ENCODE measurements at regions not wholly inside any gene's neighbourhood (a gene's known extent, or its start where the extent isn't known, plus 50 kb on each side); places are given as distances from the start of the nearest gene placed in this dataset.
"Not testable (repeated sequence)": the region's sequence is repeated elsewhere in the genome, so short reads cannot be mapped to it uniquely, and the experiment has no call there.

DNA sequence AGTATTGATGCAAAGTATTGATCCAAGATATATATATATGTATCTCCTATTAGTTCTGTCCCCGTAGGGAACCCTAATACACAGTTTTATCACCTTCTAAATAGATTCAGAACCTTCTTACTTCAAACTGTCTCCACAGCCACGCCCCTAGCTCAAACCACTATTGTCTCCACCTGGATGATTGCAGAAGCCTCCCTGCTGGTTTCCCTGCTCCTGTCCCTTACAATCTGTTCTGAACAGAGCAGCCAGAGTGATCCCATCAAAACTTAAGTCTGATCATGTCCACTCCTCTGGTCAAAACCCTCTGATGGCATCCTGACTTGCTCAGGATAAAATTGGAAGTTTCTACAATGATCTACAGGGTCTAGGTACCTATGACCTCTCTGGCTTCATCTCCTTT, 1719.6 kb downstream of the KHDRBS2 start:
- H3K79me2 ChIP-seq (ENCODE audit: control insufficient read depth, insufficient read depth, low read length); H3K4me1 ChIP-seq (ENCODE audit: control insufficient read depth, low read depth, low read length); H3K56ac ChIP-seq (ENCODE audit: low read length); DNase-seq; H2BK120ac ChIP-seq (ENCODE audit: low read depth, low read length); H3K18ac ChIP-seq (ENCODE audit: low read length); H4K8ac ChIP-seq (ENCODE audit: low read depth, low read length); H3K79me1 ChIP-seq (ENCODE audit: low read length); H2BK5ac ChIP-seq (ENCODE audit: low read length); H3K4me3 ChIP-seq (ENCODE audit: low read length); H3K27ac ChIP-seq (ENCODE audit: low read depth, low read length); H3K23ac ChIP-seq (ENCODE audit: low read length); H3K27me3 ChIP-seq (ENCODE audit: insufficient read depth, low read length, poor library complexity); H2BK15ac ChIP-seq (replicated peaks; ENCODE audit: low read depth); H3K9ac ChIP-seq (ENCODE audit: low read length); H3K4ac ChIP-seq (ENCODE audit: low read depth, low read length); H3K36me3 ChIP-seq (ENCODE audit: control insufficient read depth, insufficient read depth, low read length); H2AK5ac ChIP-seq (ENCODE audit: low read length); H4K5ac ChIP-seq (ENCODE audit: low read length); H3K4me2 ChIP-seq (ENCODE audit: low read length): not testable (repeated sequence)
- WGBS (ENCODE audit: extremely low coverage, insufficient coverage, low lambda C conversion rate), result no CpG with 5 or more reads among the region's 2 CpGs

DNA sequence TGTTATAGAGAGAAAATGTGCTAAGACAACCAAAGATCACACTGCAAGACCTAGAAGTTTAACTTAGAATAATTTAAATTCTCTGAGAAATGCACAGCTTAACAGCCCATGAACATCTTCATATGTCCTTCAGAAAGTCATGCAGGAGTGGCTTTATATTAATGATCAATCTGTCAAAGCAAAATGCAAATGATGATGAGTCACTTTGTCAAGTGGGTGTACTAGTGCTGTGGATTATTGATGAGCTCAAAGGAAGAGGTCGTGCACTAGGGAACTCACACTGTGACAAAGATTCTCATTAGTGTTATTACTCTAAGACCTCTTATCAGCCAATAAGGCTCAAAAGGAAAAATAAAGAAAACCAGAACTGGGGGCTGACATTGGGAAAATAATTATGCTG, 1726.3 kb downstream of the KHDRBS2 start:
- H3K18ac ChIP-seq (ENCODE audit: low read length); H2BK5ac ChIP-seq (ENCODE audit: low read length); H4K8ac ChIP-seq (ENCODE audit: low read depth, low read length); H2AK5ac ChIP-seq (ENCODE audit: low read length); H3K4me1 ChIP-seq (ENCODE audit: control insufficient read depth, low read depth, low read length); H3K23ac ChIP-seq (ENCODE audit: low read length); H3K79me1 ChIP-seq (ENCODE audit: low read length); H3K56ac ChIP-seq (ENCODE audit: low read length); H3K9ac ChIP-seq (ENCODE audit: low read length); H3K4ac ChIP-seq (ENCODE audit: low read depth, low read length); H3K36me3 ChIP-seq (ENCODE audit: control insufficient read depth, insufficient read depth, low read length); H3K4me3 ChIP-seq (ENCODE audit: low read length); H4K5ac ChIP-seq (ENCODE audit: low read length); H2BK15ac ChIP-seq (replicated peaks; ENCODE audit: low read depth); H3K79me2 ChIP-seq (ENCODE audit: control insufficient read depth, insufficient read depth, low read length); H3K27ac ChIP-seq (ENCODE audit: low read depth, low read length); DNase-seq; H3K4me2 ChIP-seq (ENCODE audit: low read length); H3K27me3 ChIP-seq (ENCODE audit: insufficient read depth, low read length, poor library complexity); H2BK120ac ChIP-seq (ENCODE audit: low read depth, low read length): not testable (repeated sequence)
- WGBS (ENCODE audit: extremely low coverage, insufficient coverage, low lambda C conversion rate), result no CpG with 5 or more reads among the region's 1 CpG

DNA sequence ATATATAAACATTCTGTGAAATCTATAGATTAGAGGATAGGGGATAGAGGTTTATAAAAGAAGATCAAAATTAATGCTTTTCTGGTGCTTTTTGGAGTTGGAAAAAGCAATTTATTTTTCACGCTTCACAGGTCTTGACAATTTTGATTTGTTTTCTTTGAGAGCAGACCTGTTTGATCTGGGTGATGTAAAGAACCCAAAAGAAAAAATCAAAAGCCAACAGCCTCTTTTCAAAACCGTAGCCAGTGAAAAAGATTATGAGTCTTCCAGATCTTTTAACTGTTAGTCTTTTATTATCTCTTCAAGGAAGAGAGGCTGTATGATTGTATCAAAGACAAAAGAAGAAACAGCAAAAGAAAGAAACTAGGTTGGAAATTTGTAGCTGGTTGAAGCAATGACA, 1738.7 kb downstream of the KHDRBS2 start:
- not testable (repeated sequence) for H4K8ac ChIP-seq (ENCODE audit: low read depth, low read length); H3K4me3 ChIP-seq (ENCODE audit: low read length); H3K9ac ChIP-seq (ENCODE audit: low read length); H4K5ac ChIP-seq (ENCODE audit: low read length); H3K79me1 ChIP-seq (ENCODE audit: low read length); H3K79me2 ChIP-seq (ENCODE audit: control insufficient read depth, insufficient read depth, low read length); H3K4ac ChIP-seq (ENCODE audit: low read depth, low read length); H3K4me1 ChIP-seq (ENCODE audit: control insufficient read depth, low read depth, low read length); H2BK5ac ChIP-seq (ENCODE audit: low read length); H2BK15ac ChIP-seq (replicated peaks; ENCODE audit: low read depth); H3K27ac ChIP-seq (ENCODE audit: low read depth, low read length); H2AK5ac ChIP-seq (ENCODE audit: low read length); H3K27me3 ChIP-seq (ENCODE audit: insufficient read depth, low read length, poor library complexity); DNase-seq; H2BK120ac ChIP-seq (ENCODE audit: low read depth, low read length); H3K18ac ChIP-seq (ENCODE audit: low read length); H3K23ac ChIP-seq (ENCODE audit: low read length); H3K56ac ChIP-seq (ENCODE audit: low read length); H3K4me2 ChIP-seq (ENCODE audit: low read length); H3K36me3 ChIP-seq (ENCODE audit: control insufficient read depth, insufficient read depth, low read length)
- no CpG with 5 or more reads among the region's 2 CpGs for WGBS (ENCODE audit: extremely low coverage, insufficient coverage, low lambda C conversion rate)

DNA sequence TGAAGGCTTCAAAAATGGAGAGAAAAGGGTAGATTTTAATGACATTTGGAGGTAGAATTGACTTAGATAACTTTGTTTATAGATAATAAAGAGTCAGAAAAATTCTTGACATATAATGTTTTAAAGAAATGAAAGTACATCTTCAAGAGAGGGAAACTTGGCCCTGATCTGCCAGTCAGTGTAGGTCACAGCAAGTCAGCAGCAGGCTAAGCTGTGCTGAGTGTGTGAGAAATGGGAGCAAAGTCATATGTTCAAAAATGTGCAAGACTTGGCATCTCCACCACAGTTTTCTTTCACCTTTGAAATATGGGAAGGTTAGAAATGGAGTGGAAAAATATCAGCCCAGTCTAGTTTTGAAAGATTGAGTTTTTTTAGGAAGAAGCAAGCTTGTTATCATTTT, 1761.3 kb downstream of the KHDRBS2 start:
- not testable (repeated sequence) for H3K4me1 ChIP-seq (ENCODE audit: control insufficient read depth, low read depth, low read length); H2BK120ac ChIP-seq (ENCODE audit: low read depth, low read length); H2BK5ac ChIP-seq (ENCODE audit: low read length); H3K79me2 ChIP-seq (ENCODE audit: control insufficient read depth, insufficient read depth, low read length); DNase-seq; H3K23ac ChIP-seq (ENCODE audit: low read length); H3K4me3 ChIP-seq (ENCODE audit: low read length); H3K9ac ChIP-seq (ENCODE audit: low read length); H3K4me2 ChIP-seq (ENCODE audit: low read length); H3K4ac ChIP-seq (ENCODE audit: low read depth, low read length); H3K56ac ChIP-seq (ENCODE audit: low read length); H4K8ac ChIP-seq (ENCODE audit: low read depth, low read length); H3K27ac ChIP-seq (ENCODE audit: low read depth, low read length); H4K5ac ChIP-seq (ENCODE audit: low read length); H3K36me3 ChIP-seq (ENCODE audit: control insufficient read depth, insufficient read depth, low read length); H3K18ac ChIP-seq (ENCODE audit: low read length); H3K27me3 ChIP-seq (ENCODE audit: insufficient read depth, low read length, poor library complexity); H3K79me1 ChIP-seq (ENCODE audit: low read length); H2AK5ac ChIP-seq (ENCODE audit: low read length); H2BK15ac ChIP-seq (replicated peaks; ENCODE audit: low read depth)

DNA sequence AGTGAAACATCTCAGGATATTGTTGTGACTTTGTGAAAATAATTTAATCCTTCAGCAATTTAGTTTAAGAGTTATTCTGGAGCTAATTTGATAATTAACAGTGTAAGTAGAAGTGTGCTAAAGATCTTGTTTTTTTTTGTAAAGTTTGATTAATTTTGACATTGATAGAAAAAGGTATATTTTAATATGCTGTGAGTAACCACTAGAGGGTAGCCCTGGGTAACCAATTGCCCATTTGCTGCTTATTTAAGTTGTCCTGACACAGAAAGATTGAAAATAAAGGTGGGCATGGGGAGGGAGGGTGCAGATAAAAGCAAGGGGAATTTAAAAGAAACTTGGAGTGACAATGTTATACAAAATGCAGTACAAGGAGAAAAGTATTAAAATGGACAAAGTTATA, 1808.3 kb downstream of the KHDRBS2 start:
- not testable (repeated sequence) for H3K4me1 ChIP-seq (ENCODE audit: control insufficient read depth, low read depth, low read length); H3K4me2 ChIP-seq (ENCODE audit: low read length); H3K27ac ChIP-seq (ENCODE audit: low read depth, low read length); H3K18ac ChIP-seq (ENCODE audit: low read length); H3K9ac ChIP-seq (ENCODE audit: low read length); H2BK5ac ChIP-seq (ENCODE audit: low read length); H2BK120ac ChIP-seq (ENCODE audit: low read depth, low read length); DNase-seq; H3K4me3 ChIP-seq (ENCODE audit: low read length); H3K27me3 ChIP-seq (ENCODE audit: insufficient read depth, low read length, poor library complexity); H3K23ac ChIP-seq (ENCODE audit: low read length); H3K79me1 ChIP-seq (ENCODE audit: low read length); H4K5ac ChIP-seq (ENCODE audit: low read length); H3K4ac ChIP-seq (ENCODE audit: low read depth, low read length); H2AK5ac ChIP-seq (ENCODE audit: low read length); H3K36me3 ChIP-seq (ENCODE audit: control insufficient read depth, insufficient read depth, low read length); H2BK15ac ChIP-seq (replicated peaks; ENCODE audit: low read depth); H4K8ac ChIP-seq (ENCODE audit: low read depth, low read length); H3K56ac ChIP-seq (ENCODE audit: low read length); H3K79me2 ChIP-seq (ENCODE audit: control insufficient read depth, insufficient read depth, low read length)

DNA sequence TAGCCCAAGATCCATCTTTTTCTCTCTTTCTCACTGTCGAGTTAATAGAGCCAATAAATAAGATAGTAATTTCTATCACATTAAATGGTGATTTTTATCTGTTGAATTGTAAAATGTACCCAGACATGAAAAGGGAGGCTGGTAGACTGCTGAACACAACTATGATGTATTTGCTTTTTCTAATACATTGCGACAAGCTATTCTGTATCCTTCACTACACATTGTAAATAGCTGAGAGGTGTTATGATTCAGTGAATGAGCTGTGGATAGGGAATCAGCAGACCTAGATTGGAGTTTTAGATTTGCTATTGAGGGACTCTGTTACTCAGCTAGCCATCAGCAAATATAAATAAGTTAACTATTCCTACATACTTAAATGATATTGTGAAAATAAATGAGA, 1812.2 kb downstream of the KHDRBS2 start:
- H3K36me3 ChIP-seq (ENCODE audit: control insufficient read depth, insufficient read depth, low read length); H3K9ac ChIP-seq (ENCODE audit: low read length); H2BK120ac ChIP-seq (ENCODE audit: low read depth, low read length); H2BK15ac ChIP-seq (replicated peaks; ENCODE audit: low read depth); H3K4me1 ChIP-seq (ENCODE audit: control insufficient read depth, low read depth, low read length); H4K5ac ChIP-seq (ENCODE audit: low read length); H2AK5ac ChIP-seq (ENCODE audit: low read length); H3K23ac ChIP-seq (ENCODE audit: low read length); H3K27me3 ChIP-seq (ENCODE audit: insufficient read depth, low read length, poor library complexity); H3K4me3 ChIP-seq (ENCODE audit: low read length); DNase-seq; H3K56ac ChIP-seq (ENCODE audit: low read length); H3K18ac ChIP-seq (ENCODE audit: low read length); H3K27ac ChIP-seq (ENCODE audit: low read depth, low read length); H3K79me2 ChIP-seq (ENCODE audit: control insufficient read depth, insufficient read depth, low read length); H4K8ac ChIP-seq (ENCODE audit: low read depth, low read length); H3K79me1 ChIP-seq (ENCODE audit: low read length); H3K4me2 ChIP-seq (ENCODE audit: low read length); H3K4ac ChIP-seq (ENCODE audit: low read depth, low read length); H2BK5ac ChIP-seq (ENCODE audit: low read length): not testable (repeated sequence)
- no CpG with 5 or more reads among the region's 2 CpGs for WGBS (ENCODE audit: extremely low coverage, insufficient coverage, low lambda C conversion rate)
